ENCODE measurements at regions not wholly inside any gene's neighbourhood (a gene's known extent, or its start where the extent isn't known, plus 50 kb on each side); places are given as distances from the start of the nearest gene placed in this dataset.

DNA sequence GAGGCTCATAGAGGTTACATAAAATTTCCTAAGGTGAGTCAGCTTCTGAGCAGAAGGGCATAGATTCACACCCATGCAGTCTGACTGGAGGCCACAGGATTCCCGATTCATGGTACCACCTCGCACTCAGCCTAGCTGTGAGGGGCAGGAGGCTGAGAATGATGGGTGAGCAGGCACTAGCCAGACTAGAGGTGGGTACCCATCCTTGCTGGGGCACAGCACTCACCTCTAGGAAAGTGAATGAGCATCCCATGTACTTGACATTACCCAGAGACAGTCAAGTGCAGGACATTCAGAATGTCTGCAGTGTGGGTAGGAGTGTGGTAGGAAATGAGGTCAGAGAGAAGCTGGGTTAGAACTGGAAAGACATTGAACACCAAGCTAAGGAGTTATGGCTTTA lies 255.5 kb downstream of the CDK5RAP2 start (continued):
- TF ChIP-seq, protein P1, sequence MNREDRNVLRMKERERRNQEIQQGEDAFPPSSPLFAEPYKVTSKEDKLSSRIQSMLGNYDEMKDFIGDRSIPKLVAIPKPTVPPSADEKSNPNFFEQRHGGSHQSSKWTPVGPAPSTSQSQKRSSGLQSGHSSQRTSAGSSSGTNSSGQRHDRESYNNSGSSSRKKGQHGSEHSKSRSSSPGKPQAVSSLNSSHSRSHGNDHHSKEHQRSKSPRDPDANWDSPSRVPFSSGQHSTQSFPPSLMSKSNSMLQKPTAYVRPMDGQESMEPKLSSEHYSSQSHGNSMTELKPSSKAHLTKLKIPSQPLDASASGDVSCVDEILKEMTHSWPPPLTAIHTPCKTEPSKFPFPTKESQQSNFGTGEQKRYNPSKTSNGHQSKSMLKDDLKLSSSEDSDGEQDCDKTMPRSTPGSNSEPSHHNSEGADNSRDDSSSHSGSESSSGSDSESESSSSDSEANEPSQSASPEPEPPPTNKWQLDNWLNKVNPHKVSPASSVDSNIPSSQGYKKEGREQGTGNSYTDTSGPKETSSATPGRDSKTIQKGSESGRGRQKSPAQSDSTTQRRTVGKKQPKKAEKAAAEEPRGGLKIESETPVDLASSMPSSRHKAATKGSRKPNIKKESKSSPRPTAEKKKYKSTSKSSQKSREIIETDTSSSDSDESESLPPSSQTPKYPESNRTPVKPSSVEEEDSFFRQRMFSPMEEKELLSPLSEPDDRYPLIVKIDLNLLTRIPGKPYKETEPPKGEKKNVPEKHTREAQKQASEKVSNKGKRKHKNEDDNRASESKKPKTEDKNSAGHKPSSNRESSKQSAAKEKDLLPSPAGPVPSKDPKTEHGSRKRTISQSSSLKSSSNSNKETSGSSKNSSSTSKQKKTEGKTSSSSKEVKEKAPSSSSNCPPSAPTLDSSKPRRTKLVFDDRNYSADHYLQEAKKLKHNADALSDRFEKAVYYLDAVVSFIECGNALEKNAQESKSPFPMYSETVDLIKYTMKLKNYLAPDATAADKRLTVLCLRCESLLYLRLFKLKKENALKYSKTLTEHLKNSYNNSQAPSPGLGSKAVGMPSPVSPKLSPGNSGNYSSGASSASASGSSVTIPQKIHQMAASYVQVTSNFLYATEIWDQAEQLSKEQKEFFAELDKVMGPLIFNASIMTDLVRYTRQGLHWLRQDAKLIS (CRISPR knock-in tag; IDR thresholded peaks at IDR 0.05; ENCODE audit: borderline replicate concordance) = no peak

DNA sequence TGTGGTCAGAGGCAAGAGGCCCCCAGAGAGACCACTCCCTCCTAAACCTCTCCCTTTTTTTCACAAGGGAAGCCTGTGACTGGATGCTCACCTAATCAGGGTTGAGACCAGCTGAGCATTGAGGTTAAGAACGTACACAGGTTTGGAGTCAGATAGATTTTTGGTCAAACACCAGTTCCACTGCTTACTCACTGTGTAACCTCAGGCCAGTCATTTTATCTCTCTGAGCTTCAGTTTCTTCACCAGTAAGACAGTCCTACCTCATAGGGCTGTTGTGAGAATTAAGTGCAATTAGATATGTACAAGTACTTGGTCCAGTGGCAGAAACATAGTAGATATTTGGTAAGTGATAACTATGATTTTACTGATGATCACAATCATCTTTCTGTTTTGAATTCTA lies 256.8 kb downstream of the CDK5RAP2 start:
- H3K27me3 Mint-ChIP-seq (ENCODE audit: low read depth) = peaks cover 43% of the 10 kb centered on the region

DNA sequence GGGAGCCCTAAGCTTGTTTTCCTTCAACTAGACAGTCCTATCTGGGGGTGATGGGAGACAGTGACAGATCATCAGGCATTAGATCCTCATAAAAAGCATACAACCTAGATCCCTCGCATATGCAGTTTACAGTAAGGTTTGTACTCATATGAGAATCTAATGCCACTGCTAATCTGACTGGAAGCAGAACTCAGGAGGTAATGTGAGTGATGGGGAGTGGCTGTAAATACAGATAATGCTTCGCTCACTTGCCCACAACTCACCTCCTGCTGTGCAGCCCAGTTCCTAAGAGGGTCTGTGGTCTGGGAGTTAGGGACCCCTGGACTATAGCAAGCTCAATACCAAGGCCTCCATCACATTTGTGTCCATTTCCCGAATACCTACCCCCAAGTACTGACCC lies 260.5 kb downstream of the CDK5RAP2 start:
- peaks cover 27% of the 10 kb centered on the region for H3K27me3 Mint-ChIP-seq (ENCODE audit: low read depth)
- DNase-seq (ENCODE audit: low spot score) = no peak
- CTCF ChIA-PET = interaction anchor here (1.0 kb wide), 1 partner anchor 20 kb away, joined by 3 read pairs; no protein-coding TSS in a partner anchor

More for the DNA sequence above, 256.8 kb downstream of the CDK5RAP2 start:
- Mint-ChIP-seq H3K4me1 (peaks cover 12% of the 10 kb centered on the region), H3K36me3 (no peaks in the 10 kb centered on the region), H3K27ac (no peak overlapping the region), H3K4me3 (no peak overlapping the region), H3K9me3 (peaks cover 5% of the 10 kb centered on the region; the same call in 1 of the 2 replicates)
- ATAC-seq = no peak
- ChIA-PET POLR2A (no interaction called here), CTCF (interaction anchor here (0.9 kb wide), 1 partner anchor 37 kb away, joined by 3 read pairs; no protein-coding TSS in a partner anchor)
- DNase-seq (ENCODE audit: low spot score) = no peak
- TF ChIP-seq ZNF416 (CRISPR knock-in tag; IDR thresholded peaks at IDR 0.05) = no peak

DNA sequence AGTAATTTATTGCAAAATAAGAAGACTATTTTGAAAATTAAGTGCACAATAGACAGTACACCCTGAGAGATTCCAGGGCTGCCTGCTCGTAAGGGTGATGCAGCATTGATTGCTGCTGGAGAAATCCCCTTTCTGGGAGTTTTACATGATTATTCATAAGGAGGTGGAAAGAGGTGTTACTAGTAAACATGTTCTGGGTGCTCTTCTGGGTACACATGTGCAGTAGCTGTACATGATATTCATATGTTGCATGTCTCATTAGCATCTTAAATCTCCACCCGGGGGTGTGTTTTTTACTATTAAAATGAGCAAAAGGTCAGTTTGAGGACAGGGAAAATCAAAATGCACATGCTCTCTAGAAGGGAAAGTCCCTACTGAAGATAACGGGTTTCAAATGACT lies 264.8 kb downstream of the CDK5RAP2 start:
- CTCF ChIA-PET = no interaction called here
- DNase-seq (ENCODE audit: low spot score) (no peak), ATAC-seq (no peak)
- H3K9me3 Mint-ChIP-seq = peaks cover 33% of the 10 kb centered on the region
- peaks cover 11% of the 10 kb centered on the region for H3K4me1 Mint-ChIP-seq
- H3K36me3 Mint-ChIP-seq = peaks cover 18% of the 10 kb centered on the region
- H3K4me3 Mint-ChIP-seq = no peak overlapping the region
- POLR2A ChIA-PET = no interaction called here
- peaks cover 5% of the 10 kb centered on the region; the same call in 1 of the 2 replicates for H3K27me3 Mint-ChIP-seq (ENCODE audit: low read depth)
- no peak overlapping the region for H3K27ac Mint-ChIP-seq
- TF ChIP-seq, protein P2, sequence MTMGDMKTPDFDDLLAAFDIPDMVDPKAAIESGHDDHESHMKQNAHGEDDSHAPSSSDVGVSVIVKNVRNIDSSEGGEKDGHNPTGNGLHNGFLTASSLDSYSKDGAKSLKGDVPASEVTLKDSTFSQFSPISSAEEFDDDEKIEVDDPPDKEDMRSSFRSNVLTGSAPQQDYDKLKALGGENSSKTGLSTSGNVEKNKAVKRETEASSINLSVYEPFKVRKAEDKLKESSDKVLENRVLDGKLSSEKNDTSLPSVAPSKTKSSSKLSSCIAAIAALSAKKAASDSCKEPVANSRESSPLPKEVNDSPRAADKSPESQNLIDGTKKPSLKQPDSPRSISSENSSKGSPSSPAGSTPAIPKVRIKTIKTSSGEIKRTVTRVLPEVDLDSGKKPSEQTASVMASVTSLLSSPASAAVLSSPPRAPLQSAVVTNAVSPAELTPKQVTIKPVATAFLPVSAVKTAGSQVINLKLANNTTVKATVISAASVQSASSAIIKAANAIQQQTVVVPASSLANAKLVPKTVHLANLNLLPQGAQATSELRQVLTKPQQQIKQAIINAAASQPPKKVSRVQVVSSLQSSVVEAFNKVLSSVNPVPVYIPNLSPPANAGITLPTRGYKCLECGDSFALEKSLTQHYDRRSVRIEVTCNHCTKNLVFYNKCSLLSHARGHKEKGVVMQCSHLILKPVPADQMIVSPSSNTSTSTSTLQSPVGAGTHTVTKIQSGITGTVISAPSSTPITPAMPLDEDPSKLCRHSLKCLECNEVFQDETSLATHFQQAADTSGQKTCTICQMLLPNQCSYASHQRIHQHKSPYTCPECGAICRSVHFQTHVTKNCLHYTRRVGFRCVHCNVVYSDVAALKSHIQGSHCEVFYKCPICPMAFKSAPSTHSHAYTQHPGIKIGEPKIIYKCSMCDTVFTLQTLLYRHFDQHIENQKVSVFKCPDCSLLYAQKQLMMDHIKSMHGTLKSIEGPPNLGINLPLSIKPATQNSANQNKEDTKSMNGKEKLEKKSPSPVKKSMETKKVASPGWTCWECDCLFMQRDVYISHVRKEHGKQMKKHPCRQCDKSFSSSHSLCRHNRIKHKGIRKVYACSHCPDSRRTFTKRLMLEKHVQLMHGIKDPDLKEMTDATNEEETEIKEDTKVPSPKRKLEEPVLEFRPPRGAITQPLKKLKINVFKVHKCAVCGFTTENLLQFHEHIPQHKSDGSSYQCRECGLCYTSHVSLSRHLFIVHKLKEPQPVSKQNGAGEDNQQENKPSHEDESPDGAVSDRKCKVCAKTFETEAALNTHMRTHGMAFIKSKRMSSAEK (CRISPR knock-in tag; IDR thresholded peaks at IDR 0.05; ENCODE audit: borderline replicate concordance) = no peak

More for the DNA sequence above, 260.5 kb downstream of the CDK5RAP2 start:
- no peak overlapping the region for H3K4me3 Mint-ChIP-seq
- POLR2A ChIA-PET = no interaction called here
- peaks cover 11% of the 10 kb centered on the region for H3K4me1 Mint-ChIP-seq
- no peak for ATAC-seq
- TF ChIP-seq, protein P3, sequence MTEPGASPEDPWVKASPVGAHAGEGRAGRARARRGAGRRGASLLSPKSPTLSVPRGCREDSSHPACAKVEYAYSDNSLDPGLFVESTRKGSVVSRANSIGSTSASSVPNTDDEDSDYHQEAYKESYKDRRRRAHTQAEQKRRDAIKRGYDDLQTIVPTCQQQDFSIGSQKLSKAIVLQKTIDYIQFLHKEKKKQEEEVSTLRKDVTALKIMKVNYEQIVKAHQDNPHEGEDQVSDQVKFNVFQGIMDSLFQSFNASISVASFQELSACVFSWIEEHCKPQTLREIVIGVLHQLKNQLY (CRISPR knock-in tag; IDR thresholded peaks at IDR 0.05) = no peak
- TF ChIP-seq NFATC4 (CRISPR knock-in tag; IDR thresholded peaks at IDR 0.05) (no peak), CREM (CRISPR knock-in tag; IDR thresholded peaks at IDR 0.05) (no peak), NR3C1 (CRISPR knock-in tag; conservative IDR thresholded peaks at IDR 0.05; ENCODE audit: low read depth) (no peak), ZNF263 (CRISPR knock-in tag; IDR thresholded peaks at IDR 0.05; ENCODE audit: low read depth) (no peak), ZNF138 (CRISPR knock-in tag; conservative IDR thresholded peaks at IDR 0.05) (no peak), TEAD1 (CRISPR knock-in tag; IDR thresholded peaks at IDR 0.05) (no peak), ZBTB21 (CRISPR knock-in tag; IDR thresholded peaks at IDR 0.05; ENCODE audit: borderline replicate concordance) (no peak)
- TF ChIP-seq, protein P4, sequence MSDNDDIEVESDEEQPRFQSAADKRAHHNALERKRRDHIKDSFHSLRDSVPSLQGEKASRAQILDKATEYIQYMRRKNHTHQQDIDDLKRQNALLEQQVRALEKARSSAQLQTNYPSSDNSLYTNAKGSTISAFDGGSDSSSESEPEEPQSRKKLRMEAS (CRISPR knock-in tag; IDR thresholded peaks at IDR 0.05) = no peak
- H3K27ac Mint-ChIP-seq = no peak overlapping the region
- peaks cover 13% of the 10 kb centered on the region for H3K36me3 Mint-ChIP-seq
- peaks cover 21% of the 10 kb centered on the region for H3K9me3 Mint-ChIP-seq
